Right forelimb (tissue), 1 donor: ENCODE measurements at regions not wholly inside any gene's neighbourhood (a gene's known extent, or its start where the extent isn't known, plus 50 kb on each side); places are given as distances from the start of the nearest gene placed in this dataset.
A peak's percentile ranks its signal among the peaks of the same experiment; 100 is the strongest.

Source experiments
- DNase-seq: peaks from one replicate; pipeline ENCODE4 v3.0.0-alpha.2; 2018

GRCh38 chr6:14031516-14031915 lies 86.1 kb upstream of the CD83 start:
- DNase-seq: no peak

GRCh38 chr6:14035071-14035847 lies 82.3 kb upstream of the CD83 start:
- peak; percentile 30 for DNase-seq

DNA sequence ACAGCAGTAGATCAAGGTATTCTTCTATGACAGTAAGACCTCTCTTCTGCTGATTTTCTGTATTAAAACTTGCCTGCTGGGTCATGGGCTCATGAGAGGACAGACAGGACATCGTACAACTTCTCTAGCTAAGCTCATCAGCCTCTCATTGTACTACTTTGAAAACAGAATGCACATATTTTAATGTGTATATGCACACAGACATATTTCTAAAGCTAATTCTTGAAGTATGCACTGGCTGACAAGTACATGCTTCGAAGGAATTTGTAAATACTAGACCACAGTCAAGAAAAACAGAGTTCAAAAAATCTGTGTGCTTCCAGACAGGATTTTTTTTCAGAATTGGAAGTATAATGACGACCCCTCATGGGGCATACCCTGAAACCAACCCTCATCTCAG lies 81.7 kb upstream of the CD83 start:
- DNase-seq: no peak

- no peak for DNase-seq
Observed at GRCh38 chr6:14036911-14037310, 80.7 kb upstream of the CD83 start.

DNA sequence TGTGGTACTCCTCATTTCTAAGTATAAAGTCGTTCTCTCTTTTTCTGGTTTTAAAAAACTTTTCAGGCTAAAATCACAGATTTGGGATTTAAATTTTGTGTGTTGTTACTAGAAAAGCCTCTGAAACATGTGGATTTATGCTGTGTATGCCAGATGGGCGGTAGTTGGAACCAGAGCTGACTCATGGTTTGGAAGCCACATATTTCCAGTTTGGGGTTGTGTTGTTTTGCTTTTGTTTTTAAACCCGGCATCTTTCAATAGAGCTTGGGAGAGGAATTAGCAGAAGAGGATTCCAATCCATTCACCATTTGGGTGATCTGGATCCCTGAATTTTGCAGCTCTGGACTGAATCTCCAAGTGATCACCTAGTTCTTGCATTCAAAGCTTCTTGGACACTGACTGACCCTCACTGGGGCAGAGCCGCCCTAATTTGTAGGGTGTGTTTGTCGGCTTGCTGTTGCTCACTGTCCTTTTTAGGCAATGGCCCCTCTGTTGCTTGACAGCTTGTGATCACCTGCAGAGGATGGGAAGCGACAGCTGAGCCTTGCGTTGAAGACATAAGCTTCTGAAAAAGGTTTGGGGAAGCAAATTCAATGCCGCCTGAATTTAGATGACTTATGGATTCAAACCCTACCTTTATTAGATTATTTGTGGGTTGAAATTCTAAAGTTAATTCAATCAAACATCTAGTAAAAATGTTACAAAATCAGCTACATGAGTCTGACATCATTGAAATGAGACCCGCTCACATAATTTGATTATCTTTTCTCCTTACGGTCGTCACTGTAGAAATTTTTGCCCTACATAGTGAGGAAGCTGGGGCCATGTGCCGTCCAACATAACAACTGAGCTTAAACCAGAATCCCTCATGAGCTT lies 79.9 kb upstream of the CD83 start:
- DNase-seq: peak; percentile 43

DNA sequence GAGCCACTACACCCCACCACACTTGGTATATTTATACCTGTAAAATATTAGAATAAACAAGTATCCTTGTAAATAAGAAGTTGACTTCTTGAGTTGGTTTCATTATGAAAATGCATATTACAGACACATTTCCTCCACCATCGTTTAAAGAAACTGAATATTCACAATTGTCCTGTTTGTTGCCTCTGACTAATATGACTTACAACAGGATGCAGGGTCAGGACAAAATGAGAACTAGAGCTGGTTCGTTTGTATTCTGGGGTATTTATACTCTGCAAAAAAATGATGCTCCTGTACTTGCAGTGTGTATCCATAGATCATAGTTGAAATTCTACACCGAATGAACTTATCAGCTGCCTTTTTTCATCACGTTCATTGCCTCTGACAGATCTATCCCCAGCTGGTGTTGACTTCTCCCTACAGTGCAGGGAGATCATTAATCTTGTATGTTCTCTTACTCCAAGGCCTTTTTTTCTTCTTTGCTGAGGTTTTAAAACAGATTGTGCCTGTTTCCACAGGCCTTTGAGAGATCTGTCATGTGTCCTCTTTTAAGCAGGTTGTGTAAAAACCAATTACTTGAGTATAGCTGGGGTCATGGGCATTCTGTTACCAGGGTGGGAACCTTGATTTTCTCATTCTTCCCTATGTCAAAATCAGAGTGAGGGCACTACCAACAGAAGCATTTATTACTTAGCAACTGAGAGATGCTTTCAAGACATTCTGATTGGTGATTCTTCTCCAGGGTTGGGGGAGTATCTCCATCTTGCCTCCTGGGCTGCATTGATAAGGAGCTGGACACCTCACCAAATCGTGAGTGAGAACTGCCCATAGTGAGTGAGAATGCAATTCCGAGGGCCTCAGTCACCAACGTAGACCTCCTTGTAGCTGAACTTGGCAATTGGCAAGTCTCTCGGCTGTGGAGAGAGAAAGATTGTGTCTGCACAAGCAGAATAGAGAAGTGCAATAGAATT lies 78.8 kb upstream of the CD83 start:
- peak; percentile 23 for DNase-seq

- DNase-seq: no peak
Observed at GRCh38 chr6:14040042-14040441, 77.5 kb upstream of the CD83 start.

- DNase-seq: no peak
Observed at GRCh38 chr6:14046476-14047068, 71.0 kb upstream of the CD83 start.

DNA sequence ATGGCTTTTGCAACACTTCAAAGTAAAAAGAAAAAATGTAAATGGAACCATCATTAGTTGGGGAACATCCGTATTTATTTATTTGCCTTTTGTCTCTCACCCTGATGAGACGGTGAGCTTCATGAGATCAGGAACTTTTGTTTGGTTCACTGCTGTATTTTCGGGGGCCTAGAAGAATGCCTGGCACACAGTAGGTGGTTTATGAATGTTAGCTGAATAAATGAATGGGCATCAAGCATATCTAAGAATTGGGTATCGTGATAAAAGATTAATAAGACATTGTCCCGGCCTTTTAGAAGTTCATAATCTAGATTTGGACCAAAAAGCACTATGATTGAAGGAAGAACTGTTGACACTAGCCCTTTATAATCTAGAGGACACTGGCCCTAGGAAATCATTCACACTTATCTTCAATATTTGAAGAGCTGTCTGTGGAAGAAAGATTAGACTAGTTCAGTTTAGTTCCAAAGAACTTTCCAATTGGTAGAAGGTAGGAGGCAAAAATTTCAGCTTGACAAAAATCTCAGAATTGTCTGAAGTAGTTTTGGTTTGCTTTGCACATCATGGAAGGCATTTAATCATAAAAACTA lies 70.3 kb upstream of the CD83 start:
- DNase-seq: no peak

- DNase-seq: no peak
Observed at GRCh38 chr6:14048837-14049236, 68.7 kb upstream of the CD83 start.

DNA sequence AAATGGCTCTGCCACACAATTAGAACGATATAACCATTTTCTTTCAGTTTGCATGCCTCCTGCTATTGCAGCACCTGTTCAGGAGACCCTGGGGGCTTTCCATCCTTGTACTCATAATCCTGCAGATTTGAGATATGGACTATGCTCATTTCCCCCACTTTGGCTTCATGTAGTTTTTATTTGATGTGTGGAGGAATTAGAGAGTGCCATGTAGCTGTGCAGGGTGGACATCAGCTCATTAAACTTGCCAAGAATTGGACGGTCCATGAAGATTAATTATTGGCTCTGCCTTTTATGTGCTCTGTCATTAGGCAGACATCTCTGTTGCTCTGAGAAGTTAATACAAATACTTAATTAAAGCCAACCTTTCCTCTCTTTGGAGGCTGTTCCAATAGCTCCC lies 66.2 kb upstream of the CD83 start:
- DNase-seq: no peak

- DNase-seq: no peak
Observed at GRCh38 chr6:14053811-14054210, 63.8 kb upstream of the CD83 start.

DNA sequence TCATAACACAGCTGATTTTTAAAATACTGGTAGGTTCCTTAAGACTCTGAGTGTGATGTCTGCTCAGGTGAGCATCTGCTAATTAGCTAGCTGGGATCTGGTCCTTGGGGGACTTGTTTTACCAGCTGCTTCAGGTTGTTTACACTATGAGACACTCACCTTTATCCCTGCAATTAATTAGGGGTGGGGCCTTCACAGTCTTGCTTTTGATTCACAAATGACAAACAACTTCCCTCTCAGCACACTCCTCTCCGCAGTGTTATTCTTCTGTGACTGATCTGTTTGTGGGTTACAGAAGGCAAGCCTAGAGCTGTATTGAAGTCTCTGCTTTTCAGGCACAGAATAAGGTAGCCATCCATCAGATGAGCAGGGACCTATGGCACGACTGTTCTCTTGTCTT lies 62.0 kb upstream of the CD83 start:
- no peak for DNase-seq

DNA sequence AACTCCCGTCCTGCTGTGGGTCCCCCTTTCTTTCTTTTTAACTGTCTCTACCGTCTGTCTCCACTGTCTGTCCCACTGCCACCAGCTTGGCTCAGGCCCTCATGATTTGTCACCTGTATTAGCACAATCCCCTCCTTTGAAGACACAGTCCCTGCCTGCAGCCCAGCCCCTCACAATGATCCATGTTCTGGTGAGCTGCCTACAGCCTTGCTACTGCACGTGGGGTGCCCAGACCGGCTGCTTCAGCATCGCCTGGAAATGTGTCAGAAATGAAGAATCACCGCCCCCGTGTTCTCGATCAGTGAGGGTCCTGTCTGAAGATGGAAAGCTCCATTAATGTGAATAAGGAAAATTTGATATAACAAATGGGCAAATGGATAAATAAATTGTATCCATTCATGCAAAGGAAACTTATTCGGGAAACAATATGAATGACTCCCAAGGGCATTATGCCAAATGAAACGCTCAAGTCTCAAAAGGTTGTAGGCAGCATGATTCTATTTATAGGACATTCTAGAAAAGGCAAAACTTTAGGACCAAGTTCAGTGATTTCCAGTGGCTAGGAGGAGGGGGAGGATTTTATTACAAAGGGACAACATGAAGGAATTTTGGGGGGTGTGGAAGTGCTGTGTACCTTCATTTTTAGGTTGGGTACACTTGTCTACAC lies 59.4 kb upstream of the CD83 start:
- DNase-seq: no peak

- DNase-seq: no peak
Observed at GRCh38 chr6:14058735-14059134, 58.8 kb upstream of the CD83 start.

GRCh38 chr6:14059791-14060436 lies 57.7 kb upstream of the CD83 start:
- DNase-seq: no peak

- no peak for DNase-seq
Observed at GRCh38 chr6:14060971-14061370, 56.6 kb upstream of the CD83 start.

GRCh38 chr6:14061643-14062042 lies 55.9 kb upstream of the CD83 start:
- no peak for DNase-seq

DNA sequence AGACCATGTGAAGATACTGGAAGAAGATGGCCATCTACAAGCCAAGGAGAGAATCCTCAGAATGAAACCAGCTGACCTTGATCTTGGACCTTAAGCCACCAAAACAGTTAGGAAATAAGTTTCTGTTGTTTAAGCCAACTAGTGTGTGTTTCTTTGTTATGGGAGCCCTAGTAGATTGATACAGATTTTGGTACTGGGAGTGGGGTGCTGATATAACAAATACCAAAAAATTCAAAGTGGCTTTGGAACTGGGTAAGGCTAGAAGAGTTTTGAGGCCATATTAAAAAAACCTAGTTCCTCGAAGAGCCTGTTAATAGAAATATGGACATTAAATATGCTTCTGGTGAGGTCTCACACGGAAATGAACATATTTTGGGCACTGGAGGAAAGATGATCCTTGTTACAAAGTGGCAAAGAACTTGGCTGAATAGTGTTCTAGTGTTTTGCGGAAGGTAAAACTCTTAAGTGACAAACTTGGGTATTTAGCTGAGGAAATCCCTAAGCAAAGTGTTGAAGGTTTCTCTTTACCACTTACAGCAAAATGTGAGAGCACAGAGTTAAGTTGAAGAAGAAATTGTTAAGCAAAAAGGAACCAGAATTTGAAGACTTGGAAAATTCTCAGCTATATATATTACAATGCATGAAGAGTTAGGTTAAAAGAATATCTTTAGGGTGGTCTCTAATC lies 55.1 kb upstream of the CD83 start:
- DNase-seq: no peak

DNA sequence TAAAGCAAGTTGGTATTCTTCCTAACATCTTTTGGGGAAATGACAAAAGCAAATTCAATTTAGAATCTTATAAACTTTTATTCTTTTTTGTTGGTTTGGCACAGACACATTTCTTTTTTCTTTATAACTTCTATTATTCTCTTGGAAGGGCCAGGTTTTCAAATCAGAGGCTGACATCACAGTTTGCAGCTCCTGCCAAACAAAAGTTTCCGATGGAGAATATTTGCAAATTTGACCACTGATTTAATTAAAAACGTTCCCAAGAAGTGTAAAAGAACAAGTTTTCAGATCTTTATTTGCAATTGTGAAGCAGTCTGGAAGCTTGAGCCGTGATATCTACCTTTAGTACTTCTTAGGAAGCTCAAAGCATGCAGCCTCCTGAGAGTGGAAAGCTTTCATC lies 53.8 kb upstream of the CD83 start:
- DNase-seq: no peak
